Activated naive CD4-positive, alpha-beta T cell treated with anti-CD3 and anti-CD28 coated beads for 36 hours (primary cell): ENCODE measurements at regions not wholly inside any gene's neighbourhood (a gene's known extent, or its start where the extent isn't known, plus 50 kb on each side); places are given as distances from the start of the nearest gene placed in this dataset.
"Not testable (repeated sequence)": the region's sequence is repeated elsewhere in the genome, so short reads cannot be mapped to it uniquely, and the experiment has no call there.

Experiments
- CTCF ChIA-PET: fragments of 350-600 bp; sonication (Branson Sonifier 250); formaldehyde crosslinking; loops from one replicate; lab custom pipeline; 2021; ENCODE audit warnings: antibody characterized with exemption; lab: Charles Lee
- DNase-seq: peaks from one replicate; pipeline ENCODE4 v3.0.0-alpha.2; 2020
- H3K27ac Mint-ChIP-seq: one replicate; pipeline ENCODE4 v1.8.0; 2021; ENCODE audit warnings: mild to moderate bottlenecking, mixed read lengths
- H3K27me3 Mint-ChIP-seq: one replicate; pipeline ENCODE4 v1.8.0; 2021; ENCODE audit warnings: low read depth, mixed read lengths
- H3K36me3 Mint-ChIP-seq: one replicate; pipeline ENCODE4 v1.8.0; 2021; ENCODE audit warnings: low read depth, mixed read lengths
- H3K4me1 Mint-ChIP-seq: one replicate; pipeline ENCODE4 v1.8.0; 2021; ENCODE audit warnings: low read depth, mixed read lengths
- H3K4me3 Mint-ChIP-seq: one replicate; pipeline ENCODE4 v1.8.0; 2021; ENCODE audit warnings: mild to moderate bottlenecking, moderate library complexity, mixed read lengths
- H3K9me3 Mint-ChIP-seq: one replicate; pipeline ENCODE4 v1.8.0; 2021; ENCODE audit warnings: mixed read lengths
- intact Hi-C: fragments of 100-400 bp; cut with micrococcal nuclease; formaldehyde crosslinking; loops from one replicate; pipeline ENCODE4 v1.15.1; 2023

GRCh38 chrX:128438082-128438481 lies 385.9 kb upstream of the ACTRT1 start:
- CTCF ChIA-PET: no interaction called here
- H3K27ac Mint-ChIP-seq: no peak overlapping the region

GRCh38 chrX:128436397-128437103 lies 384.3 kb upstream of the ACTRT1 start:
- Mint-ChIP-seq H3K4me1 (no peaks in the 10 kb centered on the region), H3K36me3 (no peaks in the 10 kb centered on the region), H3K4me3 (no peak overlapping the region), H3K27me3 (no peaks in the 10 kb centered on the region), H3K9me3 (no peaks in the 10 kb centered on the region), H3K27ac (no peak overlapping the region)
- no peak for DNase-seq
- CTCF ChIA-PET: no interaction called here
- intact Hi-C loops: no loop called here

More at GRCh38 chrX:128438082-128438481, 385.9 kb upstream of the ACTRT1 start:
- Mint-ChIP-seq H3K9me3 (no peaks in the 10 kb centered on the region), H3K4me1 (no peaks in the 10 kb centered on the region), H3K4me3 (no peak overlapping the region), H3K36me3 (no peaks in the 10 kb centered on the region), H3K27me3 (no peaks in the 10 kb centered on the region)
- intact Hi-C loops: no loop called here
- DNase-seq: no peak

GRCh38 chrX:128425546-128425945 lies 373.3 kb upstream of the ACTRT1 start:
- CTCF ChIA-PET: no interaction called here
- Mint-ChIP-seq H3K4me3 (no peak overlapping the region), H3K4me1 (no peaks in the 10 kb centered on the region), H3K9me3 (no peaks in the 10 kb centered on the region), H3K36me3 (no peaks in the 10 kb centered on the region), H3K27ac (no peak overlapping the region), H3K27me3 (no peaks in the 10 kb centered on the region)
- DNase-seq: no peak
- intact Hi-C loops: no loop called here

GRCh38 chrX:128408842-128409241 lies 356.6 kb upstream of the ACTRT1 start:
- no peak for DNase-seq
- intact Hi-C loops: no loop called here
- CTCF ChIA-PET: no interaction called here
- Mint-ChIP-seq H3K27me3 (no peaks in the 10 kb centered on the region), H3K4me1 (no peaks in the 10 kb centered on the region), H3K4me3 (no peak overlapping the region), H3K36me3 (no peaks in the 10 kb centered on the region), H3K9me3 (no peaks in the 10 kb centered on the region), H3K27ac (no peak overlapping the region)

- intact Hi-C loops: no loop called here
- H3K4me3 Mint-ChIP-seq: no peak overlapping the region
Observed at GRCh38 chrX:128396601-128397000, 344.4 kb upstream of the ACTRT1 start.

GRCh38 chrX:128383846-128384245 lies 331.6 kb upstream of the ACTRT1 start:
- H3K4me1 Mint-ChIP-seq, intact Hi-C loops, H3K27me3 Mint-ChIP-seq, H3K27ac Mint-ChIP-seq, H3K36me3 Mint-ChIP-seq, H3K9me3 Mint-ChIP-seq, CTCF ChIA-PET, H3K4me3 Mint-ChIP-seq, DNase-seq: not testable (repeated sequence)

More at GRCh38 chrX:128396601-128397000, 344.4 kb upstream of the ACTRT1 start:
- H3K4me1 Mint-ChIP-seq: no peaks in the 10 kb centered on the region
- H3K9me3 Mint-ChIP-seq: no peaks in the 10 kb centered on the region
- DNase-seq: no peak
- CTCF ChIA-PET: no interaction called here
- H3K27ac Mint-ChIP-seq: no peak overlapping the region
- H3K27me3 Mint-ChIP-seq: no peaks in the 10 kb centered on the region
- no peaks in the 10 kb centered on the region for H3K36me3 Mint-ChIP-seq

GRCh38 chrX:128365492-128365891 lies 313.3 kb upstream of the ACTRT1 start:
- Mint-ChIP-seq H3K9me3 (no peaks in the 10 kb centered on the region), H3K36me3 (no peaks in the 10 kb centered on the region), H3K4me1 (no peaks in the 10 kb centered on the region), H3K27ac (no peak overlapping the region), H3K4me3 (no peak overlapping the region), H3K27me3 (no peaks in the 10 kb centered on the region)
- intact Hi-C loops: no loop called here
- CTCF ChIA-PET: no interaction called here
- no peak for DNase-seq

- H3K27ac Mint-ChIP-seq: no peak overlapping the region
- no peaks in the 10 kb centered on the region for H3K9me3 Mint-ChIP-seq
- CTCF ChIA-PET: no interaction called here
- no peak overlapping the region for H3K4me3 Mint-ChIP-seq
- no peak for DNase-seq
- intact Hi-C loops: no loop called here
- H3K36me3 Mint-ChIP-seq: no peaks in the 10 kb centered on the region
- no peaks in the 10 kb centered on the region for H3K27me3 Mint-ChIP-seq
- H3K4me1 Mint-ChIP-seq: no peaks in the 10 kb centered on the region
Observed at GRCh38 chrX:128335671-128336070, 283.5 kb upstream of the ACTRT1 start.

- intact Hi-C loops: no loop called here
- Mint-ChIP-seq H3K4me1 (no peaks in the 10 kb centered on the region), H3K9me3 (no peaks in the 10 kb centered on the region), H3K27ac (no peak overlapping the region), H3K27me3 (no peaks in the 10 kb centered on the region), H3K36me3 (no peaks in the 10 kb centered on the region), H3K4me3 (no peak overlapping the region)
- CTCF ChIA-PET: no interaction called here
- DNase-seq: no peak
Observed at GRCh38 chrX:128334821-128335220, 282.6 kb upstream of the ACTRT1 start.

GRCh38 chrX:128310912-128311311 lies 258.7 kb upstream of the ACTRT1 start:
- Mint-ChIP-seq H3K36me3 (no peaks in the 10 kb centered on the region), H3K27ac (no peak overlapping the region), H3K4me3 (no peak overlapping the region), H3K4me1 (no peaks in the 10 kb centered on the region), H3K27me3 (no peaks in the 10 kb centered on the region), H3K9me3 (peaks cover 3% of the 10 kb centered on the region)
- DNase-seq: no peak
- CTCF ChIA-PET: no interaction called here
- intact Hi-C loops: no loop called here

GRCh38 chrX:128309311-128309710 lies 257.1 kb upstream of the ACTRT1 start:
- Mint-ChIP-seq H3K4me3 (no peak overlapping the region), H3K9me3 (peaks cover 3% of the 10 kb centered on the region), H3K27me3 (no peaks in the 10 kb centered on the region), H3K36me3 (no peaks in the 10 kb centered on the region), H3K27ac (no peak overlapping the region), H3K4me1 (no peaks in the 10 kb centered on the region)
- CTCF ChIA-PET: no interaction called here
- intact Hi-C loops: no loop called here
- no peak for DNase-seq

- intact Hi-C loops: no loop called here
- H3K4me1 Mint-ChIP-seq: no peaks in the 10 kb centered on the region
- H3K36me3 Mint-ChIP-seq: no peaks in the 10 kb centered on the region
- no peaks in the 10 kb centered on the region for H3K9me3 Mint-ChIP-seq
- DNase-seq: no peak
- no peaks in the 10 kb centered on the region for H3K27me3 Mint-ChIP-seq
- H3K27ac Mint-ChIP-seq: no peak overlapping the region
- no peak overlapping the region for H3K4me3 Mint-ChIP-seq
- CTCF ChIA-PET: no interaction called here
Observed at GRCh38 chrX:128294198-128294597, 242.0 kb upstream of the ACTRT1 start.

- H3K27ac Mint-ChIP-seq: no peak overlapping the region
- no peak for DNase-seq
- H3K4me1 Mint-ChIP-seq: no peaks in the 10 kb centered on the region
- no peaks in the 10 kb centered on the region for H3K36me3 Mint-ChIP-seq
- CTCF ChIA-PET: no interaction called here
- H3K27me3 Mint-ChIP-seq: no peaks in the 10 kb centered on the region
- no peaks in the 10 kb centered on the region for H3K9me3 Mint-ChIP-seq
- intact Hi-C loops: no loop called here
- H3K4me3 Mint-ChIP-seq: no peak overlapping the region
Observed at GRCh38 chrX:128287693-128288092, 235.5 kb upstream of the ACTRT1 start.
